ENCODE measurements at regions not wholly inside any gene's neighbourhood (a gene's known extent, or its start where the extent isn't known, plus 50 kb on each side); places are given as distances from the start of the nearest gene placed in this dataset.

- TF ChIP-seq CTCF (IDR thresholded peaks at IDR 0.05) (no peak), POLR2AphosphoS5 (IDR thresholded peaks at IDR 0.05; ENCODE audit: low read depth, low read length) (no peak)
Measured at GRCh38 chr1:190759807-190760206, 282.1 kb upstream of the BRINP3 start.
